Erythroblast (primary cell): ENCODE measurements at regions not wholly inside any gene's neighbourhood (a gene's known extent, or its start where the extent isn't known, plus 50 kb on each side); places are given as distances from the start of the nearest gene placed in this dataset.

Experiments
- GATA1 ChIP-seq: IDR thresholded peaks from 2 replicates; pipeline ENCODE4 v1.6.1; 2011; ENCODE audit warnings: low read depth, mild to moderate bottlenecking, control low read depth, low read length, moderate library complexity
- POLR2A ChIP-seq: IDR thresholded peaks from 2 replicates; pipeline ENCODE4 v1.6.1; 2011; ENCODE audit warnings: mild to moderate bottlenecking, low read length

DNA sequence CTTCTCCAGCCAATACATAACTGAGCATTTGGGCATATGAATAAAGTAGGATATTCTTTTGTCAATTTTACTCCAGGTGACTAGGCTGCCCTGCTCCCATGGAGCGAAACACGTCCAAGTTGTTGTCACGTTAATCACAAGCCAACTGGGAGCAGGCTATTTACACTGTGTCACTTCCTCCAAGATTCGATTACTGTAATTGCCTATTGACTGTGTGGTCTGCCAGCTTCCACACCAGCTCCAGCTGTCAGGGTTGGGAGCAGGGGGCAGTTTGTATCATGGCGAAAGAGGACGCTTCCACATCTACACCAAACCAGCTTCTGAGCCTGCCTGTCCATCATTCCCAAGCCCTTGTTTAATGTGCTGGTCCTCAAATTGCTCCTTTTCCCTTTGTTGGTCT lies 89.2 kb upstream of the RORA start:
- TF ChIP-seq POLR2A = no peak
- TF ChIP-seq GATA1 = no peak
